ENCODE measurements at regions not wholly inside any gene's neighbourhood (a gene's known extent, or its start where the extent isn't known, plus 50 kb on each side); places are given as distances from the start of the nearest gene placed in this dataset.

- no peak for TF ChIP-seq CTCF (conservative IDR thresholded peaks at IDR 0.05)
- no peak for TF ChIP-seq ZFX (IDR thresholded peaks at IDR 0.05)
These were observed 462.7 kb downstream of the ZBBX start for GRCh38 chr3:166917437-166917836.

Measured in C4-2B (cell line).